ENCODE measurements at regions not wholly inside any gene's neighbourhood (a gene's known extent, or its start where the extent isn't known, plus 50 kb on each side); places are given as distances from the start of the nearest gene placed in this dataset.

DNA sequence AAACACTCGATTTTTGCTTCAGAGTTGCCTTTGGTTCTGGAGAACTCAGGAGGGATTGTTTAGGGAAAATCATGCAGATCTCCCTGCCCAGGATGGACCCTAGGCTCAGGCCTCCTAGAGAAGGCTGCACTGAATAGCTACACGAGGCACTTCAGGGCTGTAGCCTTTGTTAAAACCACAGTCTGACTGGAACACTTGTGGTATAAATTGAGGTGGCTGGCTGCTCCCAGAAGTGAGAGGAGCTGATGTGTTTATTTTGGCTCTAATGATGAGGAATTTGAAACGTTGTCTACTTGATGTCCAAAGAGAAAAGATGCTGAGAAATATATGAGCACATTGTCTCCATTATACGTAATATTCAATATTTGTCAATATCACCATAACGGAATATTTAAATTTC is 762.1 kb upstream of the ARGLU1 start:
- no peaks in the 10 kb centered on the region for H3K36me3 ChIP-seq (ENCODE audit: control insufficient read depth in 2 of 2, insufficient read depth in 1 of 2, low read length in 2 of 2)
- no peaks in the 10 kb centered on the region for H3K9me3 ChIP-seq (ENCODE audit: control insufficient read depth, insufficient read depth, low read depth, low read length)
- H3K4me1 ChIP-seq (ENCODE audit: control insufficient read depth, insufficient read depth, low read length) = no peaks in the 10 kb centered on the region
- ChIA-PET CTCF (no interaction called here), POLR2A (no interaction called here)
- no peak for TF ChIP-seq ZNF677 (tag by site-specific recombination; IDR thresholded peaks at IDR 0.05)
- no peak for TF ChIP-seq ZSCAN16 (tag by site-specific recombination; IDR thresholded peaks at IDR 0.05)
- TF ChIP-seq OVOL3 (tag by site-specific recombination; IDR thresholded peaks at IDR 0.05) = no peak
- TF ChIP-seq, protein P1, sequence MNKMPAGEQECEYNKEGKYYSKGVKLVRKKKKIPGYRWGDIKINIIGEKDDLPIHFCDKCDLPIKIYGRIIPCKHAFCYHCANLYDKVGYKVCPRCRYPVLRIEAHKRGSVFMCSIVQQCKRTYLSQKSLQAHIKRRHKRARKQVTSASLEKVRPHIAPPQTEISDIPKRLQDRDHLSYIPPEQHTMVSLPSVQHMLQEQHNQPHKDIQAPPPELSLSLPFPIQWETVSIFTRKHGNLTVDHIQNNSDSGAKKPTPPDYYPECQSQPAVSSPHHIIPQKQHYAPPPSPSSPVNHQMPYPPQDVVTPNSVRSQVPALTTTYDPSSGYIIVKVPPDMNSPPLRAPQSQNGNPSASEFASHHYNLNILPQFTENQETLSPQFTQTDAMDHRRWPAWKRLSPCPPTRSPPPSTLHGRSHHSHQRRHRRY (tag by site-specific recombination; IDR thresholded peaks at IDR 0.05) = no peak
- no peak for TF ChIP-seq ZNF596 (tag by site-specific recombination; IDR thresholded peaks at IDR 0.05)
- TF ChIP-seq, protein P2, sequence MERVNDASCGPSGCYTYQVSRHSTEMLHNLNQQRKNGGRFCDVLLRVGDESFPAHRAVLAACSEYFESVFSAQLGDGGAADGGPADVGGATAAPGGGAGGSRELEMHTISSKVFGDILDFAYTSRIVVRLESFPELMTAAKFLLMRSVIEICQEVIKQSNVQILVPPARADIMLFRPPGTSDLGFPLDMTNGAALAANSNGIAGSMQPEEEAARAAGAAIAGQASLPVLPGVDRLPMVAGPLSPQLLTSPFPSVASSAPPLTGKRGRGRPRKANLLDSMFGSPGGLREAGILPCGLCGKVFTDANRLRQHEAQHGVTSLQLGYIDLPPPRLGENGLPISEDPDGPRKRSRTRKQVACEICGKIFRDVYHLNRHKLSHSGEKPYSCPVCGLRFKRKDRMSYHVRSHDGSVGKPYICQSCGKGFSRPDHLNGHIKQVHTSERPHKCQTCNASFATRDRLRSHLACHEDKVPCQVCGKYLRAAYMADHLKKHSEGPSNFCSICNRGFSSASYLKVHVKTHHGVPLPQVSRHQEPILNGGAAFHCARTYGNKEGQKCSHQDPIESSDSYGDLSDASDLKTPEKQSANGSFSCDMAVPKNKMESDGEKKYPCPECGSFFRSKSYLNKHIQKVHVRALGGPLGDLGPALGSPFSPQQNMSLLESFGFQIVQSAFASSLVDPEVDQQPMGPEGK (tag by site-specific recombination; IDR thresholded peaks at IDR 0.05) = no peak
- TF ChIP-seq ZNF239 (tag by site-specific recombination; IDR thresholded peaks at IDR 0.05) = no peak
- TF ChIP-seq SCRT1 (tag by site-specific recombination; IDR thresholded peaks at IDR 0.05; ENCODE audit: borderline replicate concordance) = no peak
- no peak for TF ChIP-seq ZFP69B (tag by site-specific recombination; IDR thresholded peaks at IDR 0.05)
- H3K27ac ChIP-seq (ENCODE audit: extremely low read depth, low read depth, low read length) = no peak overlapping the region
- no peak overlapping the region for H3K4me3 ChIP-seq (ENCODE audit: low read depth, low read length)

DNA sequence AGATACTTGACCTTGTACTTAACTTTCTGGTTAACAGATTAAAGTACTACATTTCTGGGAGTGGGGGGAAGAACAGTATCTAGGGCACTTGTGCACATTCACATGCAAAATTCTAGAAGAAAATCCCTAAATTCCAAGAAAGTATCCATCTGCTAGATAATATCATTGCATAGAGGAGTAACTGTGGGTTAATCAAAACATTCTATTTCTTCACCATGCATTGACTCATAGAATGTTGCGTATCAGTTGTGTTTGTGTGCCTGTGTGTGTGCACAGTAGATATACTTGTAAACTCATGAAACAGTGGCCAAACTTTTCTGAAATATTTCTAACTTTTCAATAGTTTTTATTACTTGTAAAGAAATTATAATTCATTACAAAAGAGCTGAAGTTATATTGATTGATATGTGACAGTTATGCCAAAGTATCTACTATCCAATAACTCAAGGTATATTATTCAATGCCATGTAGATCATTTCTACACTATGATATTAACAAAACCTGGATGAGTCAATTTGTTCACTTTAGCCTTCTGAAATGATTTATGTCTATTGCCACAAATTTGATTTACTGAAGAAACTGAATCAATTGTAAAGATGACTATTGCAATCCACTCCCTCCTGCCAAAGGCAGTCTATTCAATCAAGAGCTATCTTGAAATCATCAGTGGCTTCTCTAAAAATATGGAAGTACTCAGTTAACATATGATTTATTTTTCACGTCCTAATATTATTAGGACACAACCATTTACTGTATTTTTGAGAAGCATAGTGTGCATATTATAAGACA is 756.7 kb upstream of the ARGLU1 start:
- H3K27ac ChIP-seq (ENCODE audit: extremely low read depth, low read depth, low read length) = no peak overlapping the region
- ChIA-PET CTCF (no interaction called here), POLR2A (no interaction called here)
- TF ChIP-seq OSR2 (tag by site-specific recombination; IDR thresholded peaks at IDR 0.05) (no peak), ZNF514 (tag by site-specific recombination; IDR thresholded peaks at IDR 0.05) (no peak), ZNF529 (tag by site-specific recombination; IDR thresholded peaks at IDR 0.05; ENCODE audit: insufficient replicate concordance) (no peak), KLF7 (tag by site-specific recombination; IDR thresholded peaks at IDR 0.05; ENCODE audit: borderline replicate concordance) (no peak), ZNF629 (tag by site-specific recombination; IDR thresholded peaks at IDR 0.05) (no peak), ZNF350 (tag by site-specific recombination; IDR thresholded peaks at IDR 0.05) (no peak), KLF10 (tag by site-specific recombination; IDR thresholded peaks at IDR 0.05) (no peak), YY2 (tag by site-specific recombination; IDR thresholded peaks at IDR 0.05) (no peak)
- TF ChIP-seq, protein P3, sequence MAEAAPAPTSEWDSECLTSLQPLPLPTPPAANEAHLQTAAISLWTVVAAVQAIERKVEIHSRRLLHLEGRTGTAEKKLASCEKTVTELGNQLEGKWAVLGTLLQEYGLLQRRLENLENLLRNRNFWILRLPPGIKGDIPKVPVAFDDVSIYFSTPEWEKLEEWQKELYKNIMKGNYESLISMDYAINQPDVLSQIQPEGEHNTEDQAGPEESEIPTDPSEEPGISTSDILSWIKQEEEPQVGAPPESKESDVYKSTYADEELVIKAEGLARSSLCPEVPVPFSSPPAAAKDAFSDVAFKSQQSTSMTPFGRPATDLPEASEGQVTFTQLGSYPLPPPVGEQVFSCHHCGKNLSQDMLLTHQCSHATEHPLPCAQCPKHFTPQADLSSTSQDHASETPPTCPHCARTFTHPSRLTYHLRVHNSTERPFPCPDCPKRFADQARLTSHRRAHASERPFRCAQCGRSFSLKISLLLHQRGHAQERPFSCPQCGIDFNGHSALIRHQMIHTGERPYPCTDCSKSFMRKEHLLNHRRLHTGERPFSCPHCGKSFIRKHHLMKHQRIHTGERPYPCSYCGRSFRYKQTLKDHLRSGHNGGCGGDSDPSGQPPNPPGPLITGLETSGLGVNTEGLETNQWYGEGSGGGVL (tag by site-specific recombination; IDR thresholded peaks at IDR 0.05) = no peak
- H3K4me1 ChIP-seq (ENCODE audit: control insufficient read depth, insufficient read depth, low read length) = no peaks in the 10 kb centered on the region
- H3K4me3 ChIP-seq (ENCODE audit: low read depth, low read length) = no peak overlapping the region
- H3K9me3 ChIP-seq (ENCODE audit: control insufficient read depth, insufficient read depth, low read depth, low read length) = no peaks in the 10 kb centered on the region
- no peaks in the 10 kb centered on the region for H3K36me3 ChIP-seq (ENCODE audit: control insufficient read depth in 2 of 2, insufficient read depth in 1 of 2, low read length in 2 of 2)
